ENCODE measurements at regions not wholly inside any gene's neighbourhood (a gene's known extent, or its start where the extent isn't known, plus 50 kb on each side); places are given as distances from the start of the nearest gene placed in this dataset.

DNA sequence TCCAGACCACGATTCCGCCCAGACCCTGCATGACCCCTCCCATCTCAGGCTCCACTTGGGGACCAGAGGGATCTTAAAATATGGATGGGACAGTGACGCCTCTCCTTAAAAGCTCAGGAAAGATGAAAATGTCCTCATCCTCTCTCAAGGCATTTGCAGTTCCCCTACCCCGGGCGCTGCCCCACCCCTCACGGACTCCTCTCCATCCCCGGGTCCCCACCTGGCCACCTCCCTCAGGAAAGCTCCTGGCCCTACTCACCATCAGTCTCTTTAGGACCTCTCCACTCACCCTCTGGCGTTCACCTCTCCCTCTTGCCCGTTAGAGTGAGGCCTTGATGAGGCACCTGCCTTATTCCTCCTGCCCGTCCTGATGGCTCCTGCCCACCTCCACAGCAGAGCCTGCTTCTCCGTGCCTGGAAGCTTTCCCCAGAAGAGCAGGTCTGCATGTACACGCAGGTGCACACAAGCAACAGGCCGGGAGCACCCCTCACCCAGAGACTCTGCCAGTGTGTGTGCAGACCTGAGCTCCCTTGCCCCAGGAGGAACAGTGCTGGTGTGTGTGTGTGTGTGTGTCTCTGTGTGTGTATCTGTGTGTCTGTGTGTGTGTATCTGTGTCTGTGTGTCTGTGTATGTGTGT lies 105.6 kb upstream of the NXT1 start:
- FAIRE-seq = no peak
- Histone ChIP-seq H3K4me1 (ENCODE audit: control insufficient read depth, extremely low read depth, insufficient read depth, low read length) (no peaks in the 10 kb centered on the region), H3K27me3 (ENCODE audit: control insufficient read depth in 2 of 2, insufficient read depth in 2 of 2, low read length in 2 of 2) (no peaks in the 10 kb centered on the region), H3K9ac (replicated peaks; ENCODE audit: extremely low read depth, insufficient read depth, low read length) (no peak overlapping the region), H3K4me3 (replicated peaks in 1 of 3; ENCODE audit: insufficient read depth in 1 of 3, low read depth in 1 of 3, low read length in 3 of 3) (no peak overlapping the region), H3K4me2 (ENCODE audit: insufficient read depth, low read length) (no peak overlapping the region), H3K9me3 (replicated peaks; ENCODE audit: control insufficient read depth, insufficient read depth, low read length) (no peaks in the 10 kb centered on the region), H3K27ac (ENCODE audit: insufficient read depth, low read depth, low read length) (no peak overlapping the region), H3K79me2 (ENCODE audit: control insufficient read depth, insufficient read depth, low read length) (no peaks in the 10 kb centered on the region), H4K20me1 (replicated peaks; ENCODE audit: control insufficient read depth, extremely low read depth, insufficient read depth, low read length) (no peaks in the 10 kb centered on the region), H2AFZ (ENCODE audit: low read depth, low read length) (no peak overlapping the region), H3K9me1 (replicated peaks; ENCODE audit: control insufficient read depth, extremely low read depth, insufficient read depth, low read length) (no peaks in the 10 kb centered on the region), H3K36me3 (ENCODE audit: control insufficient read depth in 2 of 2, extremely low read depth in 1 of 2, insufficient read depth in 2 of 2, low read length in 2 of 2) (no peaks in the 10 kb centered on the region)
- POLR2A ChIA-PET = interaction anchor here (1.8 kb wide), 1 partner anchor 13 kb away, joined by 5 read pairs; no protein-coding TSS in a partner anchor
- CTCF ChIA-PET = interaction anchor here (0.6 to 5.7 kb wide), 37 partner anchors 10 to 906 kb away, joined by 3 to 53 read pairs (median 4); partner anchors contain the start of genes CD93, FOXA2 and THBD
- no TSS peak for BruUV-seq (replicated peaks)
- dilution Hi-C loops (cut with MboI; ENCODE audit: extremely low pct_ligation_motif_present, low sequenced_read_pairs) (no loop called here), intact Hi-C loops (cut with micrococcal nuclease) (loop anchor here (1.0 to 5.0 kb wide), 5 partner anchors 25 to 554 kb away; no protein-coding TSS in a partner anchor)
- no peak for TF ChIP-seq POLR2A (IDR thresholded peaks at IDR 0.05; ENCODE audit: low read depth, low read length)
- no peak for TF ChIP-seq FOS (IDR thresholded peaks at IDR 0.05; ENCODE audit: borderline replicate concordance, insufficient read depth, low read length)
- no peak for TF ChIP-seq MYC (IDR thresholded peaks at IDR 0.05; ENCODE audit: low read depth, low read length)
- TF ChIP-seq GATA2 (IDR thresholded peaks at IDR 0.05; ENCODE audit: insufficient read depth, insufficient read length, low read depth, low read length) = no peak
- TF ChIP-seq POLR2AphosphoS5 (IDR thresholded peaks at IDR 0.05; ENCODE audit: insufficient read depth, low read depth, low read length) = no peak
- no peak for TF ChIP-seq EZH2 (IDR thresholded peaks at IDR 0.05; ENCODE audit: borderline replicate concordance, low read depth, low read length, severe bottlenecking)
- TF ChIP-seq, protein P1, sequence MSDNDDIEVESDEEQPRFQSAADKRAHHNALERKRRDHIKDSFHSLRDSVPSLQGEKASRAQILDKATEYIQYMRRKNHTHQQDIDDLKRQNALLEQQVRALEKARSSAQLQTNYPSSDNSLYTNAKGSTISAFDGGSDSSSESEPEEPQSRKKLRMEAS (IDR thresholded peaks at IDR 0.05; ENCODE audit: insufficient read depth, insufficient read length) = no peak
- DNase-seq (ENCODE audit: low read depth, low spot score) = no peak

Data from endothelial cell of umbilical vein (primary cell).